HG03025 (cell line): ENCODE measurements at regions not wholly inside any gene's neighbourhood (a gene's known extent, or its start where the extent isn't known, plus 50 kb on each side); places are given as distances from the start of the nearest gene placed in this dataset.

ENCODE experiments used
- ATAC-seq: cut with Tn5 transposase; IDR thresholded peaks from one replicate; pipeline ENCODE4 v1.9.1; 2021; ENCODE audit warnings: mild to moderate bottlenecking, moderate library complexity; ENCODE audit not compliant: unreplicated experiment, low FRiP score

DNA sequence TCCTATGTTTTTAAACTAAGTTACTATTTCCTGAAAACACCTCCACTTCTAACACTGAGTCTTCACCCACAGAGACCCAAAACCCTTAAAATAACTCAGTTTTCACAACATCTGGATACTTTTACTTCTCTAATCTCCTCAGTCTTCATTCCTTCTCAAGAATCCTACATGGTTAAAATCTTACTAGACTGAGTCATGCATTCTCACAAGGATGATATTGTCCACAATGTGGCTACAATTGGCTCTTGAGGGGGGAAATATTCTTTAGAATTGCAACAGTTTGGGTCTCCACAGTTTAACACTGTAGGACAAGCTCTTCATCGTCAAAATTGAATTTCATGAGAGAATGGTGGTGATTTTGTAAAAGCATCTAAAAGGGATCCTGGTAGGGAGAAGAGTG, 397.1 kb downstream of the SLITRK5 start:
- no peak for ATAC-seq

DNA sequence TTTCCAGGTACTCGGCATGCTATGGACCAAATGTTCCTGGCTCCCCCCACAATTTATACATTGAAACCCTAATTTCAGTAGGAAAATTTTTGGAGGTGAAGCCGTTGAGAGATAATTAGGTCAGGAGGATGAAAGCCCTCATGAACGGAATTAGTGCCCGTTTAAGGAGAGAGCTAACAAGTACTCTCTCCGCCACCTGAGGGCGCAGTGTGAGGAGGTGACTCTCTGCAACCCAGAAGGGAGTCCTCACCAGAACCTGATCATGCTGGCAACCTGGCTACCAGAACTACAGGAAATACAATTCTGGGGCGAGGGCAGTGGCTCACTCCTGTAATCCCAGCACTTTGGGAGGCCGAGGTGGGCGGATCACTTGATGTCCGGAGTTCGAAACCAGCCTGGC, 397.8 kb downstream of the SLITRK5 start:
- ATAC-seq = no peak

DNA sequence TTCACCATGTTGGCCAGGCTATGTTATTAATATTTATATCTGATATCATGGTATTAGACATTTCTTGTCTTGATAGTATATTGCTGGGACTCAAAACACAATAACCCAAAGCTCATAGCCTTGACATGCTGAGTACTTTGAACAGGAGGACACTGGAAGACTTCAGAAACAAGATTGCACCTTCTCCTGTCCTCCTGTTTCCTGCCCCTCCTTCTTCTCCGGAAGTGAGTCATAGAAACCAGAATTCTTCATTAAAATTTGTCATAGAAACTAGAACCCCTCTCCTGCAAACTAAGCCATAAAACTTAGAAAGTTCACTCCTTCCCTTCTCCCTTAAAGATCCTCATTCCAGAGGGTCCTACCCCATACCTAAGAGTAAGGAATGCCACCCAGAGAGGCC, 400.2 kb downstream of the SLITRK5 start:
- ATAC-seq = no peak

DNA sequence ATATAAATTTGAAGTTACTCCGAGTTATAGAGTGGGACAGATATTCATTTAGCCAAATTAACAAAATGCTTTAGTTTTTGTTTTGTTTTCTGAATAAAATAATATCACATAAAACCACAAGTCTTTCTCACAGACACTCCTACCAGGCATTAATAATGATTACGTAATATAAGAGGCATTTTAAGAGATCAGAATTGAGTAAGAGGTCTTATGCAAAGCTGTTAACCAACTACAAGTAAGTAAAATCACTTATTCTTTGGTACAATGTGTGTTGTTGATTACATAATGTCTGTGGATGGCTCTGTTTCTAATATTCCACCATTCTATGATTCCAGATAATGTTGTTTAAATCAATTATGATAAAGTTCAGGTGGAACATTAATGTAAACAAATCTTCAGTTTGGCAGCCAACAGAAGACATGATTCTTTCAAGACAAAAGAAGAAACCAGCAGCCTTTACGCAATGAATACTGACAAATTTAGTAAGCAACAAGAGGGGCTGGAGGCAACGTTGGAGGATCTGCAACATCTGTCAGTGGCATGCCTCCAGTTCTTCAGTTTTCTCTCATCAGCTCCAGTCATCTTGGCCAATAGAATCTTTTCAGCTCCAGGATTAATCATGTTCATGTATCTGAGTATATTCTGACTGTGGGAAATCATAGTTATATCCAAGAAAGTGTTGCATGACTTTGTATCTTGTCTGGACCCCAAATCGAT, 403.8 kb downstream of the SLITRK5 start:
- ATAC-seq = no peak

DNA sequence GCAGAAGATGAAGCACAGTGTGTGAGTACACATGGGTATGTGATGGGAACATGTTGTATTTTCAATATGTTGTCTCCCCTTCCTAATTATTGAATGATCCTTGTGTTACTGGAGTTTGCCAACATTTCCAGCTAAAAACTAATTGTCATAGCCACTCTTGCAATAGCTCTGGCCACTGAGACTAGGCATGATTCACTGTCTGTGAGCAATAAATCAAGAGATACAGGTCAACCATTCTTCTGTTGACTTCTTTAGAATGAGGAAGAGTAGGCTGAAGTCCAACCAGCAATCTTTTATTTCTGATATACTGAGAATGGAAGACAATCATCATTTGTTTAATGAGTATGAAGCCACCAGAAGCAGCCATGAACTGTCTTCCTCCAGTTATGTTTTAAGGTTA, 413.9 kb downstream of the SLITRK5 start:
- no peak for ATAC-seq

DNA sequence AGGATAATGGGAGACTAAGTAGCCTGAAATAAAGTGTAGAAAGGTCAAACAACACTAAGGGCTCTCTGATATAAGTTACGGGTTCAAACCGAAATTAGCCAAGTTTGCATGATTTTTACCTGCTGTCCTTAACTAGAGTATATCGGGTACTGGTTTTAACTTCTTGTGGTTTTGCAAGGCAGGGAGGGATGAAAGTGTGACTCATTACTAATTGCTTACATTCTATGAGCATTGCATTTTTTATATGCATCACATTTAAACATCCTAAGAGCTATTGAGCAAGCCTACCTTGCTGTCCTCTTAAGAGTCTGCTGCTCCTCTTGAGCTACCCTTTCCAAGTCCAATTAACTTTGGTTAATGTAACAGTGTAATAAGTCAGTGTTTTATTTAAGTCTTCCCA, 415.4 kb downstream of the SLITRK5 start:
- ATAC-seq = no peak

DNA sequence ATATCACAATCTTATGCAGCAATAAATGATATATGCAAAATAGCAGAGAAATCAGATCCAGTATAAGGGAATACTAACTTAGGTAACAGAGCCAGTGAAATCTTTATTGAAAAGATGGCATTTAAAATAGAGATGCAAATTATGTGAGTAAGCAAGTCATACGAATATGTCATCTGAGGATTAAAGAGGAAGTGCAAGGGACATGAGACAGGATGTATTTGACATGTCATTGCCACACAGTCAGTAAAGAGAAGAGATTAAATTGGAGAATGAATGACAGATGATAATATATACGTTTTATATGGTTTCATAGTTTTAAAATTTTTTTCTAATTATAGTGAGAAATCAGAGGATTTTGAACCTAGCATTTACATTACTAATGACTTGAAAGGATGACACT, 426.4 kb downstream of the SLITRK5 start:
- ATAC-seq = no peak

DNA sequence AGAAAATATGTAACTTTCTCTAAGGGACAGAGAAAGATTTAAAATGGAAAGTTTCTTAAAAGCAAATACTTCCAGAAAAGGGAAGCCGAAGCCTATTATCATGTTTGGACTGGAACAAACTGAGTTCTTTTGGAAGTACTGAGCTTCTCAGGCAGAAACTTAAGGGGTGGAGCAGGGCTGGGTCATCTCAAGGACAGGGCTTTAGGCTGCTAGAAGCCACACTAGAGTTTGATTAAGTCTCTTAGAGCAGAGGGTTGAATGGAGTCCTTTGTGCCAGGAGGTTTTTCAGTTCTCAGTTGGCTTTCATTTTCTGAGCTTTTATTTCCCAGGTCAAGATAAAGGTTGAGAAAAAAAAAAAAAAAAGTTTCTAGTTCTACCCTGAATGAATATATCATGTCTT, 432.7 kb downstream of the SLITRK5 start:
- ATAC-seq = no peak

DNA sequence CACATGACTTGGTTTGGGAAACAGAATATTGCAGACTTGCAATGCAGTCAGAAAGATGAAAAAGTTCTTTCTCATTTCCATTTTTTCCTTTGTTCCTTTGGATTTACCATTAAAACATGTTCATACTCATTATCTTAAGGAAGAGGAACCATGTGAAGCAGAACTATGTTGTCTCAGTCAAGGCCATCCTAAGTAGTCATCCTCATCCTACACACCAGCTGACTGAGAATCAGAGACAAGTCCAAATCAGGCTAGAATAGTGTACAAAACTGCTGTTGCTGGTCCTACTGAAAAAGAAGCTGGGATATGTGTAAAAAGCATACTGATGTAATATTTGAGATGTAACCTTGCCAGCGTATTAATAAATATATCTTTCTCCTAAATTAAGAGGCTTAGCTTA, 433.4 kb downstream of the SLITRK5 start:
- ATAC-seq = no peak

DNA sequence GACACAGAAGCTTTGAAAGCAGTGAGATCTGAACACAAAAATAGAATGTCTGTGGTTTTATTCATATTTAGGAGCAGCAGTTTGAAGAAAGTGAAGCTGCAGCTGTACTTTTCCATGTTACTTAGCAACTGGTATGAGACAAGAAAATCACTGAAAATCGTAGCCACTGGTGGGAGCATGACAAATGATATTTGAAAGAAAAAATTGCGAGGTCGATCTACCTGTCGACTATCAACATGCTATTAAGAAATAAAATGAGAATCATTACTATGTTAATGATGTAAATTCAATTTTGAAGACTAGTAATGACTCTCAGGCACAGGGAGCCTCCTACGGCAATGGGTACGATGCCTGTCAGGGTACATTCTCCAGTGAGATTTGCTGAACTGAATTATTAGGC, 436.4 kb downstream of the SLITRK5 start:
- ATAC-seq = no peak

DNA sequence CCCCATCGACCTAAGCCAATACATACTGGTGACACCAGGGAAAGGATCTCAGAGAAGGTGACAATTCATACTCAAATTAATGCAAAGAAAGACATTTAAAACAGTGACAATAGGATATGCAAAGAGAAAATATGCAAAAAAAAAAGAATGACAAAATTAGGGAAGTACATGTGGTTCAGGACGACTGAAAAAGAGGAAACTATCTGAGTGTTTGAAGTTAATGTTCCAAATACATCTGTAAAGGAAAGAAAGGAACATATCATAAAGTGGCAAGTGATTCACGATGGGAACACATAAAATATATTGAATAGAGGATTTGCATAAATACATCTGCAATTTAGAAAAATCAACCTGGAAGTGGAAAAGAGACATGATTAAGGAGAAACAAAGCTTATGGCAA, 441.4 kb downstream of the SLITRK5 start:
- ATAC-seq = no peak

DNA sequence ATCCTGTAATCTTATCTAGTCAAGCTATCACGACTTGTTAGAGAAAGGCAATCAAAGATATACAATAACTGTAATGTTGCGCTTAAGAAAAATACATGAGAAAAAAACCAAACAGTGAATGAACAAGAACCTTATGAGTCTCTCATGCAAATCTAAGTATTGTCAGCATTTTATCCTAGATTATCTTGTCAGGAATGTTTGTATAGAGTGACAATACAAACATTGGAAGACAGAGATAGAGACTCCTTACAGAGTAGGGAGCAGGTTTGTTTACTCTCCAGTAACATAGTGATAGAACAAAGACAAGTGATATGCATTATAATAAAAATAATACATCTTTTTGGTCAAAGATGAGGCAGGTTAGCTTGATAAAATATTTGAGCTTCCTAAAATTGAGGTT, 444.8 kb downstream of the SLITRK5 start:
- no peak for ATAC-seq

DNA sequence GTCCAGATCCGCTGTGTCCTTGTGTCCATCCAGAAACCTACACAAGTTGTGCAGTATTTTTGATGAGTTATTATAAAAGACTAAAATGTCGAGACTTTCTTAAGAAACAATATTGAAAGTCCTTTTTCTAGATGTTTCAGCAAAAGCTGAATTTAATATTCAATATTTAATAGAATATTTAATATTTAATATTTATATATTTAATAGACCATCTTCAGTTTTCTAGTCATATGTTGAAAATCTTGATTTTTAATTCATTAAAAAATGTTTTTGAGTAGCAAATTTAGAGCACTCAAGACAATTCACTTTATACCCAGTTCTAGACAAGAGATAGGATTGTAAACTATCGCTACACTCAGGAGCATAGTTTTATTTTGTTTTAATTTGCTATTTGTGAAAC, 447.8 kb downstream of the SLITRK5 start:
- no peak for ATAC-seq

DNA sequence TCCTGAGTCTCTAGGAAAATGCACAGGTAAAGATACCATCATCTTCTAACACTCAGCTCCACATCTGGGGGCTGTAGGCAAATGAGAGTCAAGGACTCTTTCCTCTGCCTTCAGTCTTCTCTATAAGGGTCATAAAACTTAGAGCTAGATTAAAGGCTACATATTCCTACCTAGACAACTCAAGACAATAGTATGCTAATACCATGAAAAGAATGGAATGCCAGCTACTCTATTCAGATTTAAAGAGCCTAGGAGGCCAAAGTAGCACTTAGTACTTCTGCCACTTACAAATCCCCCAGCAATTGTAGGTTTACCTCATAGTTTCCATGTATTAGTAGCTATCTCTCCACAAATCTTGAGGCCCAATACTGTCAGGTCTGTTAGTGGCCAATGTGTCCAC, 453.0 kb downstream of the SLITRK5 start:
- no peak for ATAC-seq

DNA sequence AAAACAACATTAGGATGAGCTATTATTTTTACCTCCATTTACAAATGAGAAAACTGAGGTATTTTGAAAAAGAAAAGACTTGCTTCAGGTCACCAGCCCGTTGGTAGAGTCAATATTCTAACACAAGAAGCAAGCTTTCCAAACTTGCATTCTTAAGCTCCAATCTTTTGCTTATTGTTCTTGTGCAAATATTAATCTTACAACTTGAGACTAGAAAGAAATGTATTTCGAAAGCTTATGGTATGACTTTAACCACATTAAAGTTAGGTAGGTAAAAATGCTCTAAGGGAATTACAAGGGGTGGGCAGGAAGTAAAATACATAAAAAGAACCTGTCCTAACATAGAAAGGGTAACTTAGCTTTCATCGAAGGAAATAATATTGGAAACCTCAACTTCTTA, 453.9 kb downstream of the SLITRK5 start:
- ATAC-seq = no peak

DNA sequence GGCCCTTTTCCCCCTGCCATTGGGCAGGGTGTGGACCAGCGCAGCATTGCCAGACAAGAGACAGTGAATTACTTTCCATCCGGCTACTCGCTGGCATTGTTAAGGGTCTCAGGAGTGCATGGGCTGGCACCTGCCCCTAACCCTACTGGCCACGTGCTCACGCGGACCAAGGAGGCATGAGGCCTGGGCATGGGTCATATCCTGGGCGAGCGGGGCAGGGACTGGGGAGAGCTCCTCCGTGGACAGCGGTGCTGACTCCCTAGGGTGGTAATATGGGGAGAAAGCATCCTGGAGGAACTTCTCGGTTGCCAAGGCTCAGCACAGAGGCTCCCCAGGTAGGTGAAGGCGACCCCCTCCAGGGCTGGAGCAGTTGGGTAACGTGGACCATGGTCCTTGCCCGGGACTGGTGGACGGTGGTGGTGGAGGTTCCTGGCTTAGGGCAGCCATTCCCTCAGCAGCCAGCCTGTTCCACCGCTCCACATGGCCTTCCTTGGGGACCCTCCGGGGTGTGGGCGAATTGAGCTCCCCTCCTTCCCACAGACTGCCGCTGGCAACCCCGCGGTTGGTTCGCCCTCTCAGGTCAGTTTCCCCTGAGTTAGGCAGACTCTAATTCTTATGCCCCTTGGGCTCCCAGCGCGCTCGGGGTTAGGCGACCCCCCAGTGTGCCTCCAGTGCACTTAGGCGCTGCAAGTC, 465.1 kb downstream of the SLITRK5 start:
- no peak for ATAC-seq

DNA sequence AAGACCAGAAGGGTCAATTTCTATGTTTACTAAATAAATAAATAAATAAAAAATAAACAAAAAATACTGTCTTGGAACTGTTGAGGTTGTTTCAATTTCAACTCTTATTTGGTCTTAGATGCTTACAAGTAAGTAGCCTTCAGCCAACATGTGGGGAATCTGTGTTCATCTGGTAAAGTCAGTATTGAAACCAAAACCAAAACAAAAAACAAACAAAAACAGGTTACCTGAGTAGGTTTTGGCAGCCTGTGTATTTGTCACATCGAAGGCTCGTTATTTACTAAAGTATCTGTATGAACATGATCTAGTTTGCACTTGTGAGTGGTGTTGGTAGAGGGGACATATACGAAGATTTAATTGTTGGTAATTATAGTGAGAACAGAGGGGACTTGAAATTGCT, 471.5 kb downstream of the SLITRK5 start:
- no peak for ATAC-seq

DNA sequence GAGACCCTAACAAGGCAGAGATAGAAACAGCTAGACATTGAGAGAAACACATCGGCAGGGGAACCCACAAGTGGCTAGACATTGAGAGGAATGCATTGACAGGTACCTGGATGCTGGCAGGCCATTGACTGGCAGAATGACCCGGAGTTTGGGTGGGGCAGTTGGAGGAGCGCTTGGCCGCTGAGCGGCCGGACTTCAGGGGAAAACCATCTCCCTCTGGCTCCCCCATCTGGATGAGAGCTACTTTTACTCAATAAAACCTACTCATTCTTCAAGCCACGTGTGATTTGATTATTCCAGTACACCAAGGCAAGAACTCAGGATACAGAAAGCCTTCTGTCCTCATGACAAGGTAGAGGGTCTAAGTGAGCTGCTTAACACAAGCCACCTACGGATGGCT, 473.4 kb downstream of the SLITRK5 start:
- no peak for ATAC-seq

DNA sequence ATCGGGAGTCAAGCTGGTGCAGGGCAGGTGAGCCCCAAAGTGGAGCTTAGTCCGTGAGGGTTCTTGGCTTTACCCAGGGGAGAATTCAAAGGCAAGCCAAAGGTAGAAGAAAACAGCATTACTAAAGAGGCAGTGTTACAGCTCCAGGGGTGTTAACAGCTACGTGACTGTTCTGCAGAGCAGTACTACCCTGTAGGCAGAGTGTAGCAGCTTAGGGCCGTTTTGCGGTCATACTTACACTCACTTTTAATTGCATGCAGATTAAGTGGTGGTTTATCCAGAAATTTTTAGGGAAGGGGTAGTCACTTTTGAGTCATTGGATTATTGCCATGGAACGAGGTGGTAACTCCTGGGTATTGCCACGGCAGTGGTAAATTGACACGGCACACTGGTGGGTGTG, 482.2 kb downstream of the SLITRK5 start:
- ATAC-seq = no peak

DNA sequence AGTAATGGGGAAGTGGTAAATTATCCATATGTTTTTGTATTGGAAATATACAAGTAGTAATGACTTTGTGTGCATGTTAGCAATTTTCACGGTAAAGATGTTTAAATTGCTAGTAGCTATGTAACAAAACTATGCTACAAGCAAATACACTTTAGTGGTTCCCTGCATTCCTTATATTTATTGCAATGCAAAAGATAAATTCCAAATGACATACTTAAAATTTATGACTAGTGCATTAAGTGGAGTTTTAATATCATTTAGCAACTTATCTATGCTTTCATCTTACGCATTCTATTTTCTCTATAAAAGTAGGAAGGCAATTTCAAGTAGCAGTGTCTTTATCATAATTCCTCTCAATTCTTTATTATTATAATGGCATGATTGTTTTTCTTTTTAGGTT, 482.8 kb downstream of the SLITRK5 start:
- no peak for ATAC-seq

DNA sequence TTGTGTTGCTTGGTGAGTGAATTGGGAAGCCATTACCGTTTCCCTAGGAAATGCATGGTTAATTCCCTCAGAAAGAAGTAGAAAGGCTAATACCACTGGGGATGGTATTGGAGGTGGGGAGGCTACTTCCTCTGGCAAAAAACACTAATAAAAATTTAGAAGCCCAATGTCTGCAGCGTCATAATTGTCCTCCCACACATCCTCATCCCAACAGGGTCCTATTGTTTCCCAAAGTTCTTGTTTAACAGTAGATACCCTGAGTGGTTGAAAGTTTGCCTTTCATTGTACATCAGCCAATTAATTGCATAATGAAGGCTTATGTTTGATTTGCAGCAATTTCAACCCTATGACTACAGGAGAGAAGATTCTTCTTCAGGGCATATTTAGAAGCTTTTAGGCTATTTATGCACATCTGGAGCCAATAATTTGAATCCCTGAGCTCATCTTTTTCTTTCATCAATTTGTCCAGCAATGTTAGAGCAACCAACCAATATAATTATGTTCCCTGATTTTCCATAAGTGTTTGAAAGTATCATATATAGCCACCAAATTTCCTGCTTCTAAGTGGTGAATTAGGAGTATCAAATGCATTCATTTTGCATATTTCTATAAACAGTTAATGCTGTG, 491.0 kb downstream of the SLITRK5 start:
- ATAC-seq = no peak

DNA sequence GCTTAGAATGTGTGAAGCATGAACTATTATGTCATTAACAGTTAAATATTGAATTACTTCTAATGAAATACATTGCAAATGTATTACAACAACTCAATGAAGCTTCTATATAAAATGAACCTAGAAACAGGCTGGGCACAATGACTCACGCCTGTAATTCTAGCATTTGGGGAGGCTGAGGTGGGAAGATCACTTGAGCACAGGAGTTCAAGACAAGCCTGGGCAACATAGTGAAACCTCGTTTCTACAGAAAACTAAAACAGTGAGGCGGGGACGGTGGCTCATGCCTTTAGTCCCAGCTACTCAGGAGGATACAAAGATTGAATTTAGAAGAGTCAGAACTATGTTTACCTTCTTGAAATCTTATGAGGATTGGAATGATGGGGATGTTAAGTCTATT, 505.1 kb downstream of the SLITRK5 start:
- ATAC-seq = no peak
